GM12875 (cell line): ENCODE measurements at regions not wholly inside any gene's neighbourhood (a gene's known extent, or its start where the extent isn't known, plus 50 kb on each side); places are given as distances from the start of the nearest gene placed in this dataset.

Experiments used
- H3K4me3 ChIP-seq: one replicate; pipeline ENCODE4 v1.5.1; 2011; ENCODE audit warnings: low read depth, low read length, control low read depth
- TF ChIP-seq, protein P1 (sequence below): IDR thresholded peaks from 2 replicates; pipeline ENCODE4 v1.5.1; 2011; ENCODE audit warnings: low read depth, mild to moderate bottlenecking, control low read depth, inconsistent platforms, low read length, moderate library complexity, borderline replicate concordance; ENCODE audit not compliant: insufficient read depth

DNA sequence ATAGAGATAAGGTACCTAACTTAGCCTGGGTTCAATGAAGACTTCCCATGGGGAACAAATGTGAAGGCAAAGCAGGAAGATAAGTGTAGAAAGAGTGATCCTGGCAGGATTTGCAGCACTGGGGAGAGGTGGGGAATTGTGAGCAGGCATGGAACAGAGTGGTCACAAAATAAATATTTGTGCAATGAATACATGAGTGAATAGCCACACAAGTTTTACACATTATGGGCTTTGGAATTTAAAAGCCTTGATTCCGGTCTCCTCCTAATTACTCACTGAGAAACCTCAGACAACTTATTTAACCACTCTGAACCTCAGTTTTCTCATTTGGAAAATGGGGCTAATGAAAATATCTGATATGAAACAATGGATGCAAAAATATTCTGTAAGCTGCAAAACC lies 148.3 kb downstream of the ELAVL4 start:
- TF ChIP-seq, protein P1, sequence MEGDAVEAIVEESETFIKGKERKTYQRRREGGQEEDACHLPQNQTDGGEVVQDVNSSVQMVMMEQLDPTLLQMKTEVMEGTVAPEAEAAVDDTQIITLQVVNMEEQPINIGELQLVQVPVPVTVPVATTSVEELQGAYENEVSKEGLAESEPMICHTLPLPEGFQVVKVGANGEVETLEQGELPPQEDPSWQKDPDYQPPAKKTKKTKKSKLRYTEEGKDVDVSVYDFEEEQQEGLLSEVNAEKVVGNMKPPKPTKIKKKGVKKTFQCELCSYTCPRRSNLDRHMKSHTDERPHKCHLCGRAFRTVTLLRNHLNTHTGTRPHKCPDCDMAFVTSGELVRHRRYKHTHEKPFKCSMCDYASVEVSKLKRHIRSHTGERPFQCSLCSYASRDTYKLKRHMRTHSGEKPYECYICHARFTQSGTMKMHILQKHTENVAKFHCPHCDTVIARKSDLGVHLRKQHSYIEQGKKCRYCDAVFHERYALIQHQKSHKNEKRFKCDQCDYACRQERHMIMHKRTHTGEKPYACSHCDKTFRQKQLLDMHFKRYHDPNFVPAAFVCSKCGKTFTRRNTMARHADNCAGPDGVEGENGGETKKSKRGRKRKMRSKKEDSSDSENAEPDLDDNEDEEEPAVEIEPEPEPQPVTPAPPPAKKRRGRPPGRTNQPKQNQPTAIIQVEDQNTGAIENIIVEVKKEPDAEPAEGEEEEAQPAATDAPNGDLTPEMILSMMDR, result no peak
- H3K4me3 ChIP-seq, result no peak overlapping the region
